Transverse colon (tissue), 4 donors: ENCODE measurements at regions not wholly inside any gene's neighbourhood (a gene's known extent, or its start where the extent isn't known, plus 50 kb on each side); places are given as distances from the start of the nearest gene placed in this dataset.

ENCODE experiments used
- DNase-seq: peaks from one replicate; pipeline ENCODE4 v3.0.0-alpha.2; 2019
- H3K27ac ChIP-seq, 4 donors: fragments of 200-600 bp; sonication (generic); 2 replicates each; pipeline ENCODE4 v1.5.1; 2016 to 2018; ENCODE audit warnings: inconsistent platforms in 4 of 4
- H3K27me3 ChIP-seq: fragments of 200-600 bp; sonication (generic); 2 replicates; pipeline ENCODE4 v1.5.1; 2017; ENCODE audit warnings: inconsistent platforms
- H3K36me3 ChIP-seq, 4 donors: fragments of 200-600 bp; sonication (generic); 2 replicates each; pipeline ENCODE4 v1.5.1; 2017 to 2019; ENCODE audit warnings: inconsistent platforms in 4 of 4
- H3K4me1 ChIP-seq, 4 donors: fragments of 200-600 bp; sonication (generic); 2 replicates each; pipeline ENCODE4 v1.5.1; 2017 to 2020; ENCODE audit warnings: inconsistent platforms in 4 of 4
- H3K4me3 ChIP-seq, 4 donors: fragments of 200-600 bp; sonication (generic); 1 replicate in 1 of 4; 2 replicates in 3 of 4; pipeline versions ENCODE4 v1.5.1 to v1.6.1; 2017 to 2019; ENCODE audit warnings: inconsistent platforms in 4 of 4
- H3K9me3 ChIP-seq, 2 donors: fragments of 200-600 bp; sonication (generic); 2 replicates each; pipeline ENCODE4 v1.5.1; 2017 to 2019; ENCODE audit warnings: inconsistent platforms in 2 of 2
- EP300 ChIP-seq: sonication (generic); formaldehyde crosslinking; IDR thresholded peaks from one replicate; pipeline ENCODE4 v1.6.1; 2017; ENCODE audit warnings: antibody characterized with exemption, low read depth
- POLR2A ChIP-seq: fragments of 450-650 bp; IDR thresholded peaks from one replicate; pipeline ENCODE4 v1.6.1; 2016; ENCODE audit warnings: antibody characterized with exemption, mild to moderate bottlenecking, moderate library complexity
- POLR2AphosphoS5 ChIP-seq, 3 donors: sonication (generic); formaldehyde crosslinking; IDR thresholded peaks; one replicate each; pipeline ENCODE4 v1.6.1; 2016; ENCODE audit warnings: antibody characterized with exemption in 3 of 3
- WGBS, 2 donors: methylation state at CpG; one replicate each; pipeline ENCODE4 v1.1.5; 2018; ENCODE audit warnings: low coverage in 1 of 2; 5-methylcytosine and 5-hydroxymethylcytosine counted together
- in situ Hi-C, 4 donors: fragments of 200-750 bp; cut with MboI; loops; one replicate each; pipeline versions ENCODE4 v1.15.0 to v1.15.1; 2017; ENCODE audit warnings: low sequenced_read_pairs in 3 of 4, low pct_ligation_motif_present in 1 of 4, low pct_unique_long_range_greater_than_20kb in 1 of 4
- intact Hi-C: fragments of 100-400 bp; cut with DNase I; formaldehyde crosslinking; loops from one replicate; pipeline ENCODE4 v1.15.1; 2023; ENCODE audit warnings: low total_unique reads
- TF ChIP-seq, protein P1 (sequence below), 5 experiments: fragments of 200-600 bp in 3 of 5; fragments of 450-650 bp in 2 of 5; sonication (generic) in 3 of 5; IDR thresholded peaks; 1 replicate in 2 of 5; 2 replicates in 3 of 5; pipeline ENCODE4 v1.5.1; 2016 to 2017; ENCODE audit warnings: antibody characterized with exemption in 5 of 5, inconsistent platforms in 3 of 5, mild to moderate bottlenecking in 2 of 5, moderate library complexity in 1 of 5

DNA sequence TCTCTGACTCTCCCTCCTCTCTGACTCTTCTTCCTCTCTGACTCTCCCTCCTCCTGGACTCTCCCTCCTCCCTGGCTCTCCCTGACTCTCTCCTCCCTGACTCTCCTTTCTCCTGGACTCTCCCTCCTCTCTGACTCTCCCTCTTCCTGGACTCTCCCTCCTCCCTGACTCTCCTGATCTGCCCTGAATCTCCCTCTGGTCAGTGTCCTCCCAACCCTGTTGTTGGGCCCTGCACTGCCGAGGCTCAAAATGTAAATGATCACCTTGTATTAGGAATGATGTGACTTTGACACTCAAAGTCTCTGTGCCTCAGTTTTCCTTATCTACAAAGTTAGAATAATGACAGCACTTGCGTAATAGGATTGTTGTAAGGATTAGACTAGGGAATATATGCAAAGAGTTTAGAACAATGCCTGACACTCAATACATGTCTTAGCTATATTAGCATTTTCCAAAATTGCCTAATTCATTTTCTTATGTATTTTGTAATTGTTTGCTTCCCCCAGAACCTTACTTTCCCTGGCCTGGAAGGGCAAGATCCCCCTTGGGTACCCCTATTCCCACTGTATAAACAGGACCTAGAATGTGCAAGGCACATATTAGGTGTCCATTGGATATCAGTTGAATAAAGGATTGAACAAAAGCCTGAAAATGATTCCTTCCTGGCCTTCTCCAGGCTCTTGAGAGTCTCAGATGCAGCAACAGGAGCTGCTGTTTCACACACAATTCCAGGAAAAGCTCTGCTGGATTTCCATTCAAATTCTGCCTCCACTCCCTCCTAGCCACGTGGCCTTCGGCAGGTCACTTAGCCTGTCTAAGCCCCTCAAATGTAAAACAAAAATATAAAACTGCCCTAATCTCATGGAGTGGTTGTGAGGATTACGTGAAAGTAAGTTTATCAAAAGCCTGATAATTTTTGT lies 170.1 kb downstream of the INHBB start:
- in situ Hi-C loops (no loop called here), intact Hi-C loops (no loop called here)
- WGBS, 2 donors, result 81 to 87% methylated on average over 4 to 5 of the region's 5 CpGs
- Histone ChIP-seq H3K4me1 (no peaks in the 10 kb centered on the region), H3K27me3 (peaks cover 15% of the 10 kb centered on the region), H3K4me3 (no peak overlapping the region), H3K27ac (no peak overlapping the region), H3K9me3 (no peaks in the 10 kb centered on the region), H3K36me3 (no peaks in the 10 kb centered on the region)
- no peak for DNase-seq
- TF ChIP-seq POLR2AphosphoS5 (IDR thresholded peaks at IDR 0.05) (no peak), POLR2A (no peak), EP300 (no peak)
- TF ChIP-seq, protein P1, sequence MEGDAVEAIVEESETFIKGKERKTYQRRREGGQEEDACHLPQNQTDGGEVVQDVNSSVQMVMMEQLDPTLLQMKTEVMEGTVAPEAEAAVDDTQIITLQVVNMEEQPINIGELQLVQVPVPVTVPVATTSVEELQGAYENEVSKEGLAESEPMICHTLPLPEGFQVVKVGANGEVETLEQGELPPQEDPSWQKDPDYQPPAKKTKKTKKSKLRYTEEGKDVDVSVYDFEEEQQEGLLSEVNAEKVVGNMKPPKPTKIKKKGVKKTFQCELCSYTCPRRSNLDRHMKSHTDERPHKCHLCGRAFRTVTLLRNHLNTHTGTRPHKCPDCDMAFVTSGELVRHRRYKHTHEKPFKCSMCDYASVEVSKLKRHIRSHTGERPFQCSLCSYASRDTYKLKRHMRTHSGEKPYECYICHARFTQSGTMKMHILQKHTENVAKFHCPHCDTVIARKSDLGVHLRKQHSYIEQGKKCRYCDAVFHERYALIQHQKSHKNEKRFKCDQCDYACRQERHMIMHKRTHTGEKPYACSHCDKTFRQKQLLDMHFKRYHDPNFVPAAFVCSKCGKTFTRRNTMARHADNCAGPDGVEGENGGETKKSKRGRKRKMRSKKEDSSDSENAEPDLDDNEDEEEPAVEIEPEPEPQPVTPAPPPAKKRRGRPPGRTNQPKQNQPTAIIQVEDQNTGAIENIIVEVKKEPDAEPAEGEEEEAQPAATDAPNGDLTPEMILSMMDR (IDR thresholded peaks at IDR 0.05), result no peak

DNA sequence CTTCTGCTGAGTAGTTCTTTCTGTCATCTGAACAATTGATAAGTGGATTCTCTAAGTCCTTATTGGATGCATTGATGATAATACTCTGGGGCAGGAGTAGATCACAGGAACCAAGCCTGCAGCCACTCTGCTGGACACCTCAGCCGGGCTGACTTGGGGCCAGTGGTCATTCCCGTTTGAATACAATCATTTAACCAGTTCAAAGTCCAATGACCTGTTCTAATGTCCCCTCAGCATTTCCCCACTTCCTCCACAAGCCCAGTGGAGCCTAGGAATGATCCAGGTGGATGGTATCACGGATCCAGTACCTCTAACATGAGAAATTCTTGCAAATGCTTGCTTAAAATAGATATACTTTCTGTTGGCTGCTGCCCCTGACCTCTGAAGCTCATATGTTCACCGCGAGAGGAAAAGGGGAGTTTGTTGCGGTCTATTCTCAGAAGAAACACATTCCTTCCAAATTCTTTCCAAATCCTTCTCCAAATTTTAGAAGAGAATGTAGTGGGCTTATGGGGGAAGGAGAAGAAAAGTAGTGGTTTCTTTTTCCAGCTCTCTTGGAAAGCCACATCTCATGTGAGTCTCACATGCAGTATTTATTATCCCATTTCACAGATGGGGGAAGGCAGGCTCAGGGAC lies 170.9 kb downstream of the INHBB start:
- H3K36me3 ChIP-seq, result no peaks in the 10 kb centered on the region
- no peaks in the 10 kb centered on the region for H3K4me1 ChIP-seq
- H3K9me3 ChIP-seq, result no peaks in the 10 kb centered on the region
- no peak overlapping the region for H3K4me3 ChIP-seq
- in situ Hi-C loops (no loop called here), intact Hi-C loops (no loop called here)
- no peak overlapping the region for H3K27ac ChIP-seq
- 60 to 77% methylated on average over 5 to 6 of the region's 6 CpGs for WGBS, 2 donors
- no peak for DNase-seq
- H3K27me3 ChIP-seq, result peaks cover 9% of the 10 kb centered on the region
- no peak for TF ChIP-seq EP300
- no peak for TF ChIP-seq POLR2A
- TF ChIP-seq, protein P1 (IDR thresholded peaks at IDR 0.05), result no peak
- TF ChIP-seq POLR2AphosphoS5 (IDR thresholded peaks at IDR 0.05), result no peak

DNA sequence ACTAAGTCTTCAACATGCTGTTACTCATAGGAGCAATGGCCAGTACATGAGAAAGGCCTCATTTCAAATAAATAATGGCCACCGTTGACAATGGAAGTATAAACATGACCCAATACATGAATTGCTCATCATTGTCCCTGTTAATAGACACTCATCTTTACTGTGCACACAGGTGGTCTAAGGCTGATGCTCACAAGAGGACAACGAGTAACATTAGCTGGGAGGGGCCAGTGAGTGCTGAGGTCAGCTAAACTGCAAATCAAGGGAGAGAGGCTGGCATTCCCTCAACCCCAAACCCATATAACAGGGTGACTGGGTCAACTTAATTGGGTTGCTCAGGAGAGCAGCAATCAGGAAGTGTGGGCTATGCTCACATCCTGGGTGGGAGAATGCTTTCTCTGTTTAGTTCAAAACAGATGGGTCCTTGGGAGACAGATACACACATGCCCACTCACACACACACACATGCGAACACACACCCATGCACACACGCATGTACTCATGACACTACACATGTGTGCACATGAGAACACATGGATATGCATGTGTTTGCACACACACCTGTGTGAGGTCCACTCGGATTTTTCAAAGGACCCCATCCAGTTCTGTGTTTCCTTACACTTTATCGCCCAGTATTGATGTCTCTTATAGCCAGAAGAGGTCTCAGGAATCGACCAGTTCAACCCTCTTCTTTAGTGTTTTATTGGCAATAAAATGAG lies 172.0 kb downstream of the INHBB start:
- Histone ChIP-seq H3K4me3 (no peak overlapping the region), H3K4me1 (no peaks in the 10 kb centered on the region), H3K27me3 (peaks cover 12% of the 10 kb centered on the region), H3K36me3 (no peaks in the 10 kb centered on the region), H3K9me3 (no peaks in the 10 kb centered on the region), H3K27ac (no peak overlapping the region)
- no peak for TF ChIP-seq POLR2AphosphoS5 (IDR thresholded peaks at IDR 0.05)
- TF ChIP-seq POLR2A, result no peak
- intact Hi-C loops (no loop called here), in situ Hi-C loops (no loop called here)
- DNase-seq, result no peak
- WGBS, 2 donors, result 64 to 70% methylated on average over 3 to 7 of the region's 7 CpGs

DNA sequence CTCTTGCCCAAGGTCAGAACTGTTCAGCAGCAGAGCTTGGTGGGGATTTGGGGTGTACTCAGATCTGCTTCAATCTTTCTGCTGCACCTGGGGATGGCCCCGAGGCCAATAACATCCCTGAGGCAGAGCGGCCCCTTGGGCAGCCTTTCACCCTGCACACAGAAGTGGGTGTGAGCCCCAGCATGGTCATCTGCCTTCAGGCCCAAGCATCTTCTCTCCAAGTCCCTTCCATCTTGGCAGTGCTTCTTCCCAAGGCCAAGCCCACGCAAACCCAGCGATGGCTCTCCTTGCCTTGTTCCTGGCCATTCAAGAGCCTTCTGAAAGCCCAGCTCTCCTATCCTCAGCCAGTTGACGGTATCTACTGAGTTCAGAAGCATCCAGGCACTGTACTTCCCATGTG lies 172.9 kb downstream of the INHBB start:
- intact Hi-C loops, result no loop called here
- Histone ChIP-seq H3K4me1 (no peaks in the 10 kb centered on the region), H3K36me3 (no peaks in the 10 kb centered on the region), H3K27ac (no peak overlapping the region), H3K27me3 (peaks cover 19% of the 10 kb centered on the region), H3K4me3 (no peak overlapping the region), H3K9me3 (no peaks in the 10 kb centered on the region)
- no peak for TF ChIP-seq EP300
- no peak for TF ChIP-seq POLR2AphosphoS5 (IDR thresholded peaks at IDR 0.05)
- TF ChIP-seq, protein P1 (IDR thresholded peaks at IDR 0.05), result no peak
- TF ChIP-seq POLR2A, result no peak
- no peak for DNase-seq
- WGBS, 2 donors, result 78 to 100% methylated on average over 2 to 5 of the region's 5 CpGs
- in situ Hi-C loops, result no loop called here
